ENCODE measurements at regions not wholly inside any gene's neighbourhood (a gene's known extent, or its start where the extent isn't known, plus 50 kb on each side); places are given as distances from the start of the nearest gene placed in this dataset.
A peak's percentile ranks its signal among the peaks of the same experiment; 100 is the strongest.

- DNase-seq (ENCODE audit: low spot score): no peak
Measured at GRCh38 chr19:30703645-30704044, 331.5 kb downstream of the ZNF536 start.

GRCh38 chr19:30701178-30701577 is 329.0 kb downstream of the ZNF536 start:
- no peak for DNase-seq (ENCODE audit: low spot score)

DNA sequence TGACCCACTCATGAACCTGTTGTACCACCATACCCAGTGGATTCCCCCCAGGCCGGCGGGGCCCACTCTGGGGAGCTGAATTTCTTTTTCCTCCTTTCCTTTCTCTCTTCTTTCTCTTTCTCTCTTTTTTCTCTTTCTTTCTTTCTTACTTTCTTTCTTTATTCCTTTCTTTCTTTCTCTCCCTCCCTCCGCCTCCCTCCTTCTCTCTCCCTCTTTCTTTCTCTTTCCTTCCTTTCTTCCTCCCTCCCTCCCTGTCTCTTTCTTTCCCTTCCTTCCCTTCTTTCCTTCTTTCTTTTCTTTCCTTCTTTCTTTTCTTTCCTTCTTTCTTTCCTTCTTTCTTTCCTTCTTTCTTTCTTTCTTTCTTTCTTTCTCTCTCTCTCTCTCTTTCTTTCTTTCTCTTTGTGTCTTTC is 327.7 kb downstream of the ZNF536 start:
- DNase-seq (ENCODE audit: low spot score): no peak

- peak; percentile 63 for DNase-seq (ENCODE audit: low spot score)
Measured at GRCh38 chr19:30696514-30696913, 324.3 kb downstream of the ZNF536 start.

GRCh38 chr19:30695171-30695875 is 323.1 kb downstream of the ZNF536 start:
- DNase-seq (ENCODE audit: low spot score): no peak

GRCh38 chr19:30694156-30694755 is 322.1 kb downstream of the ZNF536 start:
- no peak for DNase-seq (ENCODE audit: low spot score)

DNA sequence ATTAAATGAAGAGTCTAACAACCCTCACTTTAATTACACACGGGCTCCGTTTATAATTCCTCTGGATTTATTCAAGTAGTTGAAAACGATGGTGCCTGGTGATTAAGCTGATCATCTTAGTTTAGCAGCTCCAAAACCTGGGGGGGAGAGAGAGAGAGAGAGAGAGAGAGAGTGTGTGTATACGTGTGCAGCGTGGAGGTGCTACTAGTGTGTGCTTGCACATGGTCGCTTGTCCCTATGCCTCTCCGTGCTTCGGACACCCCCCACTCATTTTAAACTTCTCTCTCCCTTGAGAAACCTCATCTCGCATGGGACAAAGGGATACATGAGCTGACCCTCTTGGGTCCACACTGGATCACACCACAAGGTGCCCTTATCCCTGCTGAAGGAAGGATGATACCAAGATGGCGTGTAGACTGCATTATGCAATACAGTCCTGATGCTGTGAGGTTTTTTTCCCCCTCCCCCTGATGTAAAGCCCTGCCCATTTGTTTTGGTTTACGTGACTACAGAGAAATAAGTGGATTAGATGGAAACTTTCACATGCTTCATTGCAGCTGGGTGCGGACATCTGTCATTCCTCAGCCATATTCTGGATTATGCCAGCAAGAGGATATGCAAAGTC is 320.8 kb downstream of the ZNF536 start:
- DNase-seq (ENCODE audit: low spot score): no peak

DNA sequence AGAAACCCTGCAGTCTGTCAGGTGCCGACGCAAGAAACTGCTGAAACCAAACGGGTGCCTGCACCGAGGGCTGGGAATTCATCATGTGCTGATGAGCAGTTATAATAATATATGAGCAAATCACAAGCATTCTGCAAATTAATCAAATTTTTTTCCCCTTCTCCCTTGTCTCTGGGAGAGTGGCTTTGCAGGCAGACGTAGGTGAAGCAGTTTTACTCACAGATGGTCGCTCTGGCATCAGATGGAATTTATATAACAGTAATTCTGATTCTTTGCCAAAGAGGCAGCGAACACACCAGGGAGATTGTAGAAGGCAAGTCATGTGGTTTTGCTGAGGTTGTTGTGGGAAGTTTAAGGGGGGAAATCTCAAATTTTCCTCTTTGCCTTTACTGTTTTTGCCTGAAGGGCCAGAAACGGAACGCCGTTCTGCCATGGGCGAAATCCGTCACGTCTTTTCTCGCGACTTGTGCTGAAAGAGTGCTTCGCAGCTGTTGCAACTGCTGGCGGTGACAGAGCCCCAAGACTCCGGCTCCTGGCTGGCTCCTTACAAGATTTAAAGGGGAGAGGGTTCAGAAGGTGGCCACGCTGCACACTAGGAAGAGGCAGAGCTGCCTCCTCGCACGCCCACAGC is 320.1 kb downstream of the ZNF536 start:
- peak; percentile 36 for DNase-seq (ENCODE audit: low spot score)

DNA sequence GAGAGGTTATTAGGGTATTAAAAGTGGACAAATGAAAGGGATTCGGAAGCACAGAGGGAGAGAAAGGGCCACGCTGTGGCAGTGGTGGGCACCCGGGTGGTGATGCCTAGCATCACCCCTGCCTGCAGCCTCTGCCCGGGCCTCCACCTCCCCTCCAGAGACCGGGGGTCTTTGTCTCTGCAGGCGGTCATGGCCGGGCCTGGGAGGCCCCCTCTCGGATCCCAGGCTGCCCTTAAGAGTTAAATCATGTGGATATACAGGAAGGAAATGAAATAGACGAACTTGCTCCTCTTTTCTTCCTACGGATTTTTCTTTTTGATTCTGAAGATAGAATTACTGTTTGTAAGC is 319.6 kb downstream of the ZNF536 start:
- DNase-seq (ENCODE audit: low spot score): no peak

GRCh38 chr19:30690935-30691818 is 319.0 kb downstream of the ZNF536 start:
- DNase-seq (ENCODE audit: low spot score): no peak

GRCh38 chr19:30690525-30690924 is 318.3 kb downstream of the ZNF536 start:
- DNase-seq (ENCODE audit: low spot score): no peak

- DNase-seq (ENCODE audit: low spot score): no peak
Measured at GRCh38 chr19:30689474-30689873, 317.3 kb downstream of the ZNF536 start.

GRCh38 chr19:30688696-30689095 is 316.5 kb downstream of the ZNF536 start:
- DNase-seq (ENCODE audit: low spot score): no peak

- no peak for DNase-seq (ENCODE audit: low spot score)
Measured at GRCh38 chr19:30686826-30687566, 314.8 kb downstream of the ZNF536 start.

GRCh38 chr19:30686176-30686820 is 314.1 kb downstream of the ZNF536 start:
- no peak for DNase-seq (ENCODE audit: low spot score)

GRCh38 chr19:30685426-30686000 is 313.3 kb downstream of the ZNF536 start:
- no peak for DNase-seq (ENCODE audit: low spot score)

- DNase-seq (ENCODE audit: low spot score): no peak
Measured at GRCh38 chr19:30684613-30685012, 312.4 kb downstream of the ZNF536 start.

GRCh38 chr19:30682999-30683536 is 310.9 kb downstream of the ZNF536 start:
- DNase-seq (ENCODE audit: low spot score): peak; percentile 91

- DNase-seq (ENCODE audit: low spot score): no peak
Measured at GRCh38 chr19:30682146-30682998, 310.2 kb downstream of the ZNF536 start.
